ENCODE measurements at regions not wholly inside any gene's neighbourhood (a gene's known extent, or its start where the extent isn't known, plus 50 kb on each side); places are given as distances from the start of the nearest gene placed in this dataset.

DNA sequence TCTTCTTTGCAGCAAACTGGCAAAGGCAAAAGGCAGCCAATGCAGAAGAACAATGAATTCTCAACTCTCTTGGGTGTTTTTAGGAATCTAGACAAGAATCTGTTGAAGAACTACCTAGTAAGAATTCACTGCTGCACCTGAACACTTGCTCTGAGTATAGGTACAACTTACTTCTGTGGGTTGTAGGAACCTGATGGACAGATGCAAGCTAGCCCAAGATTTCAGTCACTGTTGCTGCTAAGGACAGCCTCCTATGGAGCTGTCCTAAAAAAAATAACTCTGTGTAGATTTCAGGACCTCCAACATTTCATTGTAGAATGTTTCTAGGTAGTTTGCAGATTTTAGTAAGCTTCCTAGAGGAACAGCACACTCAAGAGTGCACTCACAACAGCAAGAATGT, 363.5 kb downstream of the CBLN2 start:
- no peak for DNase-seq

- no peak for DNase-seq
These were observed 369.0 kb downstream of the CBLN2 start for GRCh38 chr18:72174972-72175649.

DNA sequence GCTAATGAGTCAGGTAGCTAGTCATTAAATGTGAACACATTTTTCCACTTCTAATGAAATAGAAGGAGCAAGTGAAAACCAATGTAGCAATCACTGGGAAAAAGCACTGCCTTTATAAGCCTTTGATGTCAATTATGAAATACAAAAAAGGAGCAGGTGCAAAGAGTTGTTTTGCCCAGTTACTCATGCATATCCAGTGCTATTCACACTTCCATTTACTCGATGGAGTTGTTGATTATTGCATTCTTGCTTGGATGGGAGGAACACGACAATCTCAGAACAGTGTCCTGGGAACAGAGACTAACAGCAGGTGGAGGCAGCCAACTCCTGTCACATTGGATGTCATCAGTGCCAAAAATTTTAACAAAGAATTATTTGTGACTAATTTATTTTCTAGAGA, 372.5 kb downstream of the CBLN2 start:
- no peak for DNase-seq

- DNase-seq, result no peak
These were observed 382.5 kb downstream of the CBLN2 start for GRCh38 chr18:72161691-72162090.

DNA sequence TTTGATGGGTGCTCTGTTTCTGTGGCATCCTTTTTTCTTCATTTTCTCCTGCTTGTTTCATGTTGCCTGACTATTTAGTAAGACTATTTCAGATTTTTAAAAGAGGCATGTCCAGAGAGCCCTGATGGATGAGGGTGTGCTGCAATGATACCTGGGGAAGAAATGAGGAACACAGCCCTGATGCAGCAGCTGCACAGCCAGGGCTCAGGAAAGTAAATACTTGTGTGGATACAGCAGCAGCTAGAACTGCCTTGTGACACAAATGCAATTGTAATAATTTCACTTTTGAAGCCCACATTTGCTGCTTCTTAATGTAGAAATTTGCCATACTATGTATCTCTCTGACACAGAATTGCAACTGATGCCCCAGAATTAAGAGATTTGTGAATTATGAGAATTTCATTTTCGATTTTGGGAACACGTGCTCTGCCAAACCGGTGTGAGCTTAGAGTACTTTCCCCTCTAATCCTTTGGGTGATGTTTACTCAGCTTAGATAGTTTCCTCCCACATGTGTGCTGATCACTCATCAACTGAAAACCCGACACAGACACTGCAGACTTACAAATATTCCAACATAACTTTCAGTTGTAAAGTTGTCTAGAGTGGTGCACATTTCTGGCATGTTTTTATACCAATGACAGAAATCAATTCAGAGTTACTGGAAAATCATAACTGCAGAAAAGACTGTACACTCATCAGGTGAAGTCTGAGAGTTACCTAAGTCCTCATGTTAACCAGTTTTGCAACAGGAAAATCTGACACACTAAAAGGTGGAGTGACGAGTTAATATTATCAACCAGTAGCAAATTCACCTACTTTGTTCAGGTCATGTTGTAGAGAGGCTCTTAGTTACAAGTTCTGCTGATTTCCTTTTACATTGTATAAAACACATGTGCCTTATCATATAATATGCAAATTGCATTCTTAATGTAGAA, 383.4 kb downstream of the CBLN2 start:
- no peak for DNase-seq

DNA sequence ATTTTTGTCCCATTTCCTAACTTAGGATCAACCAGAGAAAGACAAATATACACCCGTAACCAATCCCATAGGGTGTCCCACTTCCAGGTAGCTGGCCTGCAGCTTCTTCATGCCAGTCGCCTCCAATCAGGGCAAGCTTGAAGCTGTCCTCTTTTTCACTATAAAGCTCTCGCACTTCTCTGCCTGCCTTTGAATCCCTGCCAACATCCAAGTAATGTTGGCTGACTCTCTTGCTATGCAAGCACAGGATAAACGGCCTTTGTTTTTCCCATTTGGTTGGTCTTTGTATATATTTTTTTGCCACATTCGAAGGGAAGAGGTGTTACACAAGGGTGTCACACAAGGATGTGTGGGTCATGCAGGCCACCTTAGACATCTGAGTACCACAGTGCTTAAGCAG, 388.8 kb downstream of the CBLN2 start:
- no peak for DNase-seq

- DNase-seq, result no peak
These were observed 389.2 kb downstream of the CBLN2 start for GRCh38 chr18:72154926-72155325.

- DNase-seq, result no peak
These were observed 391.2 kb downstream of the CBLN2 start for GRCh38 chr18:72152935-72153334.

- no peak for DNase-seq
These were observed 396.3 kb downstream of the CBLN2 start for GRCh38 chr18:72147830-72148229.

- no peak for DNase-seq
These were observed 404.1 kb downstream of the CBLN2 start for GRCh38 chr18:72140007-72140406.

GRCh38 chr18:72128649-72129048, 415.5 kb downstream of the CBLN2 start:
- no peak for DNase-seq

DNA sequence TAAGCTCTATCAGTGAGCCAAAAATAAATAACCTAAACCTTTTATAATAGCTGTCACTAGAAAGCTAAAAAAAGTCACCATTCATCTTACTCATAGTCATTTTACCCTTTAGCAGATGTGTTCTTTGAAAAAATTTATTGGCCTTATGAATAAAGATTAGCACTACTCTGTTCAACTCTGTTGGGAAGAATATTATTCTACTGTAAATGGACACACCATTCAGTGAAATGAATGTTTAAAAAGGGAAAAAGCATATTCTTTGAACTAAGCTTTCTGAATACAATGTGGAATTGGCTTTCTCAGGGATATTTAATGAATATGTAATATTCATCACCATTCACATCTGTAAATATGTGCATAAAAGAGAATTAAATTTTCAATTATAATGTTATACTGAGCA, 422.0 kb downstream of the CBLN2 start:
- DNase-seq, result no peak

DNA sequence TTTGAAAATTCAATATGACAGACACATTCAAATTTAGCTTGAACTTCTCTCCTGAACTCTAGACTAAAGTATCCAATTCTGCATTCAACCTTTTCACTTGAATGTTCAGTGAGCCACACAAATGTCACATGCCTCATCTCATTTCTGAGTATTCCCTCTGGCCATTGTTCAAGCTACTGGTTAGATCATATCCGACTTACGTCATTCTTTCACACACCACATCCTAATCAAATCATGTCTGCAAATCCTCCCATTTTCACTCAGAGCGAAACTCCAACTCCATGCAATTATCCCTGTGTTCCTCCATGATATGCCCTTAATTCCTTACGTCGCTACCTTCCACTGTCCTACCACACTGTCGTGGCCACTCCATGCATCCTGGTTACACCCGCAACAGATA, 425.1 kb downstream of the CBLN2 start:
- DNase-seq, result no peak

DNA sequence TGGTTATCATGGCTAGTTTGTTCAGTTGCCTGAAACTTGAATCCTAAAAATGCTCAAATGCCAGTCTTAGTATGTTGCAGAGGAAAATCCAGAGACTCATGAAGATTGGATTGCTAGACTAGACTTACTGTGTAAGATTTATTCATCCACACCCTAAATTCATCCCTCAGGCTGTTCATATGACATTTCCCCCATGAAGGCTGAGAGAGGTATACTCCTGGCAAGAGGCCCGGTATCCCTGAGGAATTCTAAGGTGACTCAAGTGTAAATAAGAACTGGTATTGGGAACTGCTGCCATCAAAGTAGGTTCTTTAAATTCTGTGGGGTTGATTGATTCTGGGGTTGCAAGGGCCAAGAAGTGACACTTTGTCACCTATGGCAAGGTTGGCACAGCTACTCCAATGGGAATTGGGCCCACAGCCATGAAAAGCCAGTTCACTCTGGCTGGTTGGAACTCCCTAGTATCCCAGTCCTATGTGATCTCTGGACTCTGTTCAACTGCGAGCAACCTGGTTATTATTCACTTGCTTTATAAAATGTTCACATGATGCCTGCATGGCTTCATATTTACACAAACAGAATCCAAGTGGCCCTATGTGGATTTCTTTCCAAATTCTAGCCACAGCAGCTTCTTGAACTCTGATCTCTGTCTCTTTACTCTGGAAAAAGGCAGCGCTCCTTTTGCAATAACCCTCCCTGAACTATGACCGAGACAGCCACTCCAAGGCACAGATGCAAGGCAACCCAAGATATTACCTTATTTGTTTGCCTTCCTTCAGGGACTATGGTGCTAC, 429.1 kb downstream of the CBLN2 start:
- DNase-seq, result no peak

GRCh38 chr18:72107647-72108383, 436.3 kb downstream of the CBLN2 start:
- DNase-seq, result no peak

GRCh38 chr18:72104851-72105250, 439.3 kb downstream of the CBLN2 start:
- DNase-seq, result no peak

- no peak for DNase-seq
These were observed 441.7 kb downstream of the CBLN2 start for GRCh38 chr18:72102412-72102811.

- DNase-seq, result no peak
These were observed 443.6 kb downstream of the CBLN2 start for GRCh38 chr18:72100465-72101004.

GRCh38 chr18:72091369-72091768, 452.8 kb downstream of the CBLN2 start:
- no peak for DNase-seq

DNA sequence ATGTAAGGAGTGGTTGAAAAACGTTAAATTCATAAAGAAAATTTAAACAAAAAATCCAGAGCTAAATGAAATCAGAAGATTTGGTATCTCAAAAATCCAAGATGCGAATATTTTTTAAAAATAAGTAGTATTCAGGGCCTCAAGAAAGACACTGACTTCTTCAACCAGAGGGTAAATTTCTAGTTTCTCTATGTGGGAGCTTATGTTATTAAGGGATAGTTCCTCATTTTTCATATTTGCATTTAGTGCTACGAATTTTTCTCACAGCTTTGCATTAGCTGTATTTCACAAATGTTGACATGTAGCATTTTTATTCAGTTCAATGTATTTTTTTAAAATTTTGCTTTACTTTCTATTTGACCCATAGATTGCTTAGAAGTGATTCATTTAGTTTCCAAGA, 454.7 kb downstream of the CBLN2 start:
- DNase-seq, result no peak

- DNase-seq, result no peak
These were observed 457.7 kb downstream of the CBLN2 start for GRCh38 chr18:72086421-72086820.

DNA sequence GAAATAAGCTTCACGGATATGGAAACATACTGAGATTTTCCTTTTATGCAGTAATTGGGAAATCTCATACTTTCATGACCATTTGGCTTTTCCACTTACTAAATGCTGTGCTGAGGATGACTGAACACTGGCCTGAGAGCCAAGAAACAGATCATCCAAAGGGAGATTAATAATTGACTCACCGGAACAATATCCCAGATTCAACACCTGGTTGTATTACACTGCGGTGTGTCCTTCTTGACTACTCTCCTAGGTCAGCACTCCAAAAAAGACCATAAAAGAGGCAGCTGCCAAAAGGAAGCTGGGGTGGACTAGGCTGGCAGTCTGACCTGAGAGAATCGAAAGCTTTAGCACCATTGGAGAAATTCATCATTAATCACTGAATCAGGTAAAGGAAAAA, 469.1 kb downstream of the CBLN2 start:
- no peak for DNase-seq

GRCh38 chr18:72063001-72063400, 481.1 kb downstream of the CBLN2 start:
- no peak for DNase-seq

Data from CD4-positive, alpha-beta T cell treated with Interleukin-21 for 1 hour (primary cell).